AG04450 (cell line): ENCODE measurements at regions not wholly inside any gene's neighbourhood (a gene's known extent, or its start where the extent isn't known, plus 50 kb on each side); places are given as distances from the start of the nearest gene placed in this dataset.

Experiments
- CTCF ChIA-PET: fragments of 300-600, 350-600 bp; formaldehyde crosslinking; extraction: SDS; loops from one replicate; lab custom pipeline; 2022; ENCODE audit warnings: antibody characterized with exemption, inconsistent platforms; lab: Charles Lee
- POLR2A ChIA-PET: fragments of 350-600 bp; formaldehyde crosslinking; extraction: SDS; loops from one replicate; lab custom pipeline; 2021; ENCODE audit warnings: antibody characterized with exemption, inconsistent platforms; lab: Yijun Ruan, JAX
- DNase-seq: peaks from one replicate; pipeline ENCODE4 v3.0.0-alpha.2; 2011; ENCODE audit warnings: low read depth, low spot score
- H3K27ac ChIP-seq: one replicate; pipeline ENCODE4 v1.5.1; 2012; ENCODE audit warnings: low read depth, low read length, control low read depth
- H3K27me3 ChIP-seq: one replicate; pipeline ENCODE4 v1.6.0; 2012; ENCODE audit warnings: low read length; ENCODE audit not compliant: control insufficient read depth, insufficient read depth
- H3K4me3 ChIP-seq: 2 replicates; pipeline ENCODE4 v1.5.1; 2011; ENCODE audit warnings: mild to moderate bottlenecking, low read depth, low read length, control low read depth
- H3K9me3 ChIP-seq: 2 replicates; pipeline ENCODE4 v1.5.1; 2012; ENCODE audit warnings: low read length; ENCODE audit not compliant: control insufficient read depth, insufficient read depth
- CTCF ChIP-seq: IDR thresholded peaks from 2 replicates; pipeline ENCODE4 v1.5.1; 2011; ENCODE audit warnings: low read depth, low read length, control low read depth, inconsistent platforms

- Histone ChIP-seq H3K4me3 (no peak overlapping the region), H3K27ac (no peak overlapping the region), H3K9me3 (no peaks in the 10 kb centered on the region), H3K27me3 (no peaks in the 10 kb centered on the region)
- no peak for TF ChIP-seq CTCF
- ChIA-PET POLR2A (no interaction called here), CTCF (no interaction called here)
- DNase-seq = no peak
Measured at GRCh38 chr4:59126159-59126558, 2016.0 kb upstream of the IGFBP7 start.

DNA sequence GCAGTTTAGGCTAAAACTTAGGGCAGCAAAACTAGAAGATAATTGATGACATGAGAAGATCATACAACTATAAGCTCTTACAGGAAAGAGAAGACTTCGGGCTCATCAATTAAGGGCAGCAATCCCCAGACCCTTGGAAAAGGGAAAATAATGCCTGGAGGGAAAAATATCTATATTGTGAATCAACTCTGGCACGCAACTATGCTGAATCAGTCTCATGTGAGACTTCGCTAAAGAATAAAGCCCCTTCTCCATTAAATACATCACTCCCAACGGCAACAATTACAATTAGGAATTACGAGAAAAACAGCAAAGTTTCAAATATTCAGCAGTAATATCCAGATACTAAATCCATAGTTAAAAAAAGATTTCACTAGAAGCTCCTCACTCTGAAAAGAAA, 2016.8 kb upstream of the IGFBP7 start:
- DNase-seq = no peak
- TF ChIP-seq CTCF = no peak
- Histone ChIP-seq H3K27me3 (no peaks in the 10 kb centered on the region), H3K9me3 (no peaks in the 10 kb centered on the region), H3K27ac (no peak overlapping the region), H3K4me3 (no peak overlapping the region)
- CTCF ChIA-PET = interaction anchor here (0.6 kb wide), 1 partner anchor 1566 kb away, joined by 3 read pairs; no protein-coding TSS in a partner anchor
- POLR2A ChIA-PET = no interaction called here

- no peaks in the 10 kb centered on the region for H3K27me3 ChIP-seq
- H3K9me3 ChIP-seq = no peaks in the 10 kb centered on the region
- ChIA-PET CTCF (no interaction called here), POLR2A (no interaction called here)
- no peak overlapping the region for H3K4me3 ChIP-seq
- no peak for TF ChIP-seq CTCF
- no peak for DNase-seq
- no peak overlapping the region for H3K27ac ChIP-seq
Measured at GRCh38 chr4:59127743-59128142, 2017.6 kb upstream of the IGFBP7 start.

- ChIA-PET POLR2A (no interaction called here), CTCF (no interaction called here)
- H3K27me3 ChIP-seq = no peaks in the 10 kb centered on the region
- no peaks in the 10 kb centered on the region for H3K9me3 ChIP-seq
- no peak for TF ChIP-seq CTCF
- no peak overlapping the region for H3K27ac ChIP-seq
- H3K4me3 ChIP-seq = no peak overlapping the region
- no peak for DNase-seq
Measured at GRCh38 chr4:59135248-59135985, 2025.2 kb upstream of the IGFBP7 start.

- ChIA-PET POLR2A (no interaction called here), CTCF (no interaction called here)
- no peaks in the 10 kb centered on the region for H3K27me3 ChIP-seq
- peaks cover 10% of the 10 kb centered on the region for H3K9me3 ChIP-seq
- no peak overlapping the region for H3K4me3 ChIP-seq
- DNase-seq = no peak
- no peak for TF ChIP-seq CTCF
- no peak overlapping the region for H3K27ac ChIP-seq
Measured at GRCh38 chr4:59161249-59161648, 2038.9 kb upstream of the ADGRL3 start.
